NCI-H2196 (cell line): ENCODE measurements at regions not wholly inside any gene's neighbourhood (a gene's known extent, or its start where the extent isn't known, plus 50 kb on each side); places are given as distances from the start of the nearest gene placed in this dataset.

Source experiments
- DNase-seq: peaks from one replicate; lab custom pipeline; 2025; ENCODE audit not compliant: unreplicated experiment; lab: John Stamatoyannopoulos, UW

- no peak for DNase-seq
These were observed 155.7 kb upstream of the SASH1 start for GRCh38 chr6:148186916-148187315.

- DNase-seq, result no peak
These were observed 150.3 kb upstream of the SASH1 start for GRCh38 chr6:148192310-148192709.

GRCh38 chr6:148193063-148193680 lies 149.5 kb upstream of the SASH1 start:
- DNase-seq, result no peak

GRCh38 chr6:148195511-148195910 lies 147.1 kb upstream of the SASH1 start:
- no peak for DNase-seq

GRCh38 chr6:148199584-148199983 lies 143.1 kb upstream of the SASH1 start:
- DNase-seq, result no peak

- no peak for DNase-seq
These were observed 142.3 kb upstream of the SASH1 start for GRCh38 chr6:148200293-148200692.

- no peak for DNase-seq
These were observed 141.9 kb upstream of the SASH1 start for GRCh38 chr6:148200781-148201180.

GRCh38 chr6:148203281-148203925 lies 139.2 kb upstream of the SASH1 start:
- DNase-seq, result no peak

- DNase-seq, result no peak
These were observed 138.7 kb upstream of the SASH1 start for GRCh38 chr6:148203970-148204369.

GRCh38 chr6:148208298-148208697 lies 134.3 kb upstream of the SASH1 start:
- DNase-seq, result no peak

- DNase-seq, result no peak
These were observed 130.8 kb upstream of the SASH1 start for GRCh38 chr6:148211777-148212324.

GRCh38 chr6:148212366-148212765 lies 130.3 kb upstream of the SASH1 start:
- DNase-seq, result no peak

GRCh38 chr6:148213366-148213765 lies 129.3 kb upstream of the SASH1 start:
- no peak for DNase-seq

- no peak for DNase-seq
These were observed 128.0 kb upstream of the SASH1 start for GRCh38 chr6:148214667-148215066.

GRCh38 chr6:148217051-148217450 lies 125.6 kb upstream of the SASH1 start:
- DNase-seq, result no peak

GRCh38 chr6:148217921-148218320 lies 124.7 kb upstream of the SASH1 start:
- no peak for DNase-seq

- DNase-seq, result no peak
These were observed 123.9 kb upstream of the SASH1 start for GRCh38 chr6:148218542-148219258.

GRCh38 chr6:148221196-148221979 lies 121.2 kb upstream of the SASH1 start:
- no peak for DNase-seq

- no peak for DNase-seq
These were observed 120.3 kb upstream of the SASH1 start for GRCh38 chr6:148222376-148222775.

- no peak for DNase-seq
These were observed 119.8 kb upstream of the SASH1 start for GRCh38 chr6:148222846-148223245.

- DNase-seq, result no peak
These were observed 119.2 kb upstream of the SASH1 start for GRCh38 chr6:148223424-148223842.
